ENCODE measurements at regions not wholly inside any gene's neighbourhood (a gene's known extent, or its start where the extent isn't known, plus 50 kb on each side); places are given as distances from the start of the nearest gene placed in this dataset.

- TF ChIP-seq POLR2A (IDR thresholded peaks at IDR 0.05) (no peak), CTCF (IDR thresholded peaks at IDR 0.05) (no peak)
Measured at GRCh38 chr4:24158031-24158430, 268.2 kb upstream of the PPARGC1A start.
